CD4-positive, alpha-beta T cell treated with Interleukin-21 for 1 hour (primary cell): ENCODE measurements at regions not wholly inside any gene's neighbourhood (a gene's known extent, or its start where the extent isn't known, plus 50 kb on each side); places are given as distances from the start of the nearest gene placed in this dataset.
"Not testable (repeated sequence)": the region's sequence is repeated elsewhere in the genome, so short reads cannot be mapped to it uniquely, and the experiment has no call there.

Source experiments
- DNase-seq: peaks from one replicate; pipeline ENCODE4 v3.0.0-alpha.2; 2020

DNA sequence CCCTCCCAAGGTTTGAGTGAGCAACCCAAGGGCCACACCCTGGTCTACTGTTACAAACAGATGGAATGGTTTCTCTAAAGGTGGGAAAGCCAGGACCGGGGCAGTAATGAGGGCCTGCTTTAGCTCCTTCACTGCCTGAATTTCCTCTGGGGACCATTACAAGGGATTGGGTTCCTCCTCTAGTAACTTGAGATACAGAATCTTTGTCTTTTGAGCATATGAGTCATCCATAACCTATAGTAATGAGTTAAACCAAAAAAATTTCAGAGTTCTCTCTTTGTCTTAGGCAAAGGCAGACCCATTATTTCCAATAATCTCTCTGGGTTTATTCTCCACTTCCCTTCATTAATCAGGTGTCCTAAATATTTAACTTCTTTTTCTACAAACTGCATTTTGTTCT lies 618.8 kb downstream of the HINT1 start:
- DNase-seq = no peak

DNA sequence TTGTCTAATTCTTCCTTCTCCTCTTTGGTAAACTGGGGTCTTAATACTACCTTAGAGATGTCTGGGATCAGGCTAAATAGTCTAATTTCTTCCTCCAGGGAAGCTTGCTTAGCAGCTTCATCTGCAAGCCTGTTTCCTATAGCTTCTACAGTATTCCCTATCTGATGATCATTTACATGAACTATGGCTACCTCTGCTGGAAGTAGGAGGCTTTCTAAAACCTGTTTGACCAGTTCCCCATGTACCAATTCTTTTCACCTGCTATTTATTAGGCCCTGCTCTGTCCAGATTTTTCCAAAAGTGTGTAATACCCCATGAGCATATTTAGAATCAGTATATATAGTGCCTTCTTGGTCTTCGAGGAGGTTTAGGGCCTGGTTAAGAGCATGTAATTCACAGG lies 619.8 kb downstream of the HINT1 start:
- DNase-seq = no peak

DNA sequence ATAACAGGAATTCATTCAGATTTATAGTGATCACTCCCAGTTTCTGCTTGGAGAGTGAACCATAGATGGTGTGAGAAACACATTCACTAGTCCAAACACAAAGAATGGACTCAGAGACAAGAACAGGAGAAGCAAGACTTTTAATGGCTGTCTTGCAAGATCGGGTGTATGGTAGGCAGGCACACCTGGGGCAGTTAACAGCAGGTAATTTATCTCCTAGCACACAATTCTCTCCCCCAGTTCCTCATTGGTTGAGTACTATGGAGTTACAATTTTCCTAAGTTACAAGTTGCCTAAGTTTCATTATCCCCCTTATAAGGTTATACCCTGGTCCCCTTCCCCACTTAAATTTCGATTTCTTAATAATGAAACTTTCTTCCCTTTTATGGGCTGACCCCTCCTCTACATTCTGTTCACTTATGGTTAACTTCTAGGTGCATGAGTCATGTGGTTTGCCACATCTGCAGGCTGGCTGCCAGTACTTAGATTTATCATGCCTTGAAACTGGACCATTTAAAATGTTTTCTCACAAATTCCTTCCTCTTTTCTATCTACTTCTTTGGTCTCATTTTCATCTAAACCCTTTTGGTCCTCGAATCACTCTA lies 623.3 kb downstream of the HINT1 start:
- DNase-seq = no peak

DNA sequence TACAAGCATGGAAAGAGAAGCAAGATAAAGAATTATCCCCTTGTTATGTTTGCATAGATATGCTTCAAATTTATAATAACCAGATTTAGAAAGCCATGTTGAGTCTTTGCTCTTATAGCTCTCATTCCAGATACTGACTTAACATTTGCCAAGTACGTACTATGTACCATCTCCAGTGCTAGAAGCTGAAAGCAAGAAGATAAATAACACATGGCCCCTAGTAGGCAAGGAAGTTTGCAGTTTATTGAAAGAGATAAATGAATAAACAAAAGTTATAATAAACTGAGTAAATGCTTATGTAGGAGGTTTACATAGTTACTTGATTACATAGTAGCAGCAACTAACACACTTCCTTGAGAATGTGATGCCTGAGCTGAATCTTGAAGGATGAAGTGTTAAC lies 628.4 kb downstream of the HINT1 start:
- DNase-seq = no peak

DNA sequence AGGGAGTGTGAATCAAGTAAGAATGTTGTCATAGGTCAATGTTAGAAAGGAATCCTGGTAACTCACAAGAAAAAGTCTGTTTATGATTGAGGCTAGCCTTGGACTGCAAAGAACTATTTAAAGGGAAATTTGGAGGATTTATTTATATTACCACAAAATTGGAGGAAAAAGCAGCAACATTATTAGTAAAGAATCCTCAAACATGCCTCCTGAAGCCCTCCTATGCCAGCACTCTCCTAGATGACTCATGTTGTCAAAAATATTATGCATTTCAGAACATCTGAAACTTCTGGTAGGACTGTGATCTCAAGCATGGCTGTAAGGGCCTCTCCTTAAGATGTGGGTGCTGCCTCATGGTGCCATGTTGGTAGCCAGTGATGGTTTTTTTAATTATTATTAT lies 628.5 kb downstream of the CHSY3 start:
- no peak for DNase-seq

DNA sequence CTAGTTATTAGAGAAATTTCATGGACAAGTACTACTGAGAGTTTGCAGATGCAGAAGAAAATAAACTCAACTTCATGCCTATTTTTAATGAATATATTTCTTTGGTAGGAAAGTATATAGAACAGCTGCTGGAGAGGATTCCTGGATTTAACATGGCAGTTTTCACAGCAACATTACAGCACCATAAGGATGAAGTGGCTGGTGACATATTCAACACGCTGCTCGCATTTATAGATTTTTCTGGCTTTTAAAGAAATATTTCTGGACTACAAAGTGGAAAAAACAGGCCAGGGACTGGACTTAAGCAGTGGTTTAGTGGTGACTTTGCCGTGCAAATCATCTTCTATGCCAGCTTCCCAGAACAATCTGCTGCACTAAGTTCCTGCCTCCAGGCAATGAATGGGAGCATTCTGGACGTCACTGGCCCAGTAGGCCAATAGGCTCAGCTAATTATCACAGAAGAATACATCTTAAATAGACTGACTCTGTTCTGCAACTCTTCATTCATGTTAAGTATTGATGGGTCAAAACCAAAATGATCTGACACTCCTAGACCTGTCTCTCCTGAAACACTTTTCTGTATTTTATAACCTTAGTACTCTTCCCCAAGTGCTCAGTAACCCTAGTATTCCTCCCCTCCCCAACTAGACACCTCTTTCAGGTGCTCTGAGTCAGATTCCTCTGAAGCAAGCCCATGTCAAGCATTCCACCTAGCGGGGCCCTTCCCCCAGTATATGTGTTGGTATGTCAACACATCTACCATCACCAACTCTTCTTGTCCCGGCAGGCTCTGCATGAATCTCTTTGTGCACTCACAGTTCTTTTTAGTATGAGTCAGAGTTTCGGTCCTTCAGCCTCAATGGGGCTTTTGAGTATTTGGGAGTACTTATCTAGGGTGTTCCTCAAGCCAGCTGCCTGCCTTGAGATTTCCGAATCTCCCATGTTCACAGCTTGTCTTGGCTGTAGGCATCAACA lies 625.5 kb downstream of the CHSY3 start:
- no peak for DNase-seq

DNA sequence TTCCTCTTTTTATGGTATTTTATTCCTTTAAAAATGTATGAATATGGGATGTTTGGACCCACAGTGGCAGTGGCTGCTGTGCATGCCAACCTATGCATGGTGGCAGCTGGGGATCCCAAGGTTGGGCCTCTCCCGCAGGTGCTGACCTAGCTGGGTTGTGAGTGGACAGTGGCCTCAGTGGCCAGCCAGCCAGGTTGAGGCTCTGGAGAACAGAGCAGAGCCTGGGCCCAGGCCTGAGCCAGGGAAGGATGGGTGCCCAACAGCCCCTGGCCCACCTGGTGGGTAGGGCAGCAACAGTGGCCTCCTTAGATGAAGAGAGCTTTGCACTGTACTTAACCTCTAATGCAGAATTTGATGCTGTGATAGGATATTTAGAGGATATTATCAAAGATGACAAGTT lies 624.8 kb downstream of the CHSY3 start:
- no peak for DNase-seq

DNA sequence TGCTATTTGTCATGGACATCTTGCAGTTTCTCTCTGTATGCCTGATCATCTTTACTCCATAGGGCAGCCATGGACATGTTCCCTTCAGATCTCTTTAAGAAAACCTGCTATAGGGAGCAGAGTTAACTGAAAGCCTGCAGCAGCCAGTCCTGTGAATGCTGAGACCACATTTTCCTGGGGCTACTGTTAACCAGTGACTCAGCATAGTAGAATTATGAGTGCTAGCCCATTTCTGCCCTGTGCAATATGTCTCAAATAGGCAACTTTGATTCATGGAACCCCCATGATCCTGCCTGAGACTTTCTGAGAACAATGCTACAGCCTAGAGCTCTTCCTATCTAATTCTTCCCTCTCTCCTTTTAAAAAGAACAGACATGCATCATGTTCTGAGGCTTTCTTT lies 624.2 kb downstream of the CHSY3 start:
- DNase-seq = no peak

DNA sequence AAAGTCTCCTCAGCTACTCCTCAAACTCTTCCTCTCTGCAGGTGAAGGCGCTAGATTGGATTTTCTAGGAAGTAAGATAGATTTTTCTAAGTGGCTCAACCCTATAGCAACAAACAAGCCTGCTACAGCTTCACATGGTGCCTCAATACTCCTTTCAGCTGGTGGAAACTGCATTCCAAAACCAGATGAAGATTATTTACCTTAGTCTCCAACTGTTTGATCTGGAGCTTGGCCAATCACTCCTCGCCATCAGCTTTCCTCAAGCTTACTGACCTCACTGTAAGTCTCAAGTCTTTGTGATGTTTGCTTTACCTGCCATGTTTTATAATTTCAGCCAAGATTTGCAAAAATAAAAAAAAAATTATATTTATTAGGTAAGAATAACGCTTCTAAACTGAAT lies 622.4 kb downstream of the CHSY3 start:
- no peak for DNase-seq

DNA sequence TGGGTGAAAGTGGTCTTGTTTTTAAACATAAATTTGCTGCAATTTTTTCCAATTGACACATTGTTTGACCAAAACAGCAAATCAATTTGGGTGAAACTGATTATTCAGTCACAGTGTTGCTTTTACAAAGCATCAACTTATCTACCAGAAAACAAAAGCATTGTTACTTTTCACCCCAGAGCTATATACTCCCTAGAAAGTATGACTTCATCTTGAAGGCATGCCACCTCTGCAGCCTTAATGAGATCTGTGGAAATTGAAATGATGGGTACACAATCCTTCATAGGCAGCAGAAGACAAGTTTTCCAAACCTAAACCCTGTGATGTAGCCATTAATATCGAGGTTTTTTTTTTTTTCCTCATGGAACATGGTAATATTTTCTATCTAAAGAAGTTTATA lies 615.9 kb downstream of the CHSY3 start:
- DNase-seq = no peak

DNA sequence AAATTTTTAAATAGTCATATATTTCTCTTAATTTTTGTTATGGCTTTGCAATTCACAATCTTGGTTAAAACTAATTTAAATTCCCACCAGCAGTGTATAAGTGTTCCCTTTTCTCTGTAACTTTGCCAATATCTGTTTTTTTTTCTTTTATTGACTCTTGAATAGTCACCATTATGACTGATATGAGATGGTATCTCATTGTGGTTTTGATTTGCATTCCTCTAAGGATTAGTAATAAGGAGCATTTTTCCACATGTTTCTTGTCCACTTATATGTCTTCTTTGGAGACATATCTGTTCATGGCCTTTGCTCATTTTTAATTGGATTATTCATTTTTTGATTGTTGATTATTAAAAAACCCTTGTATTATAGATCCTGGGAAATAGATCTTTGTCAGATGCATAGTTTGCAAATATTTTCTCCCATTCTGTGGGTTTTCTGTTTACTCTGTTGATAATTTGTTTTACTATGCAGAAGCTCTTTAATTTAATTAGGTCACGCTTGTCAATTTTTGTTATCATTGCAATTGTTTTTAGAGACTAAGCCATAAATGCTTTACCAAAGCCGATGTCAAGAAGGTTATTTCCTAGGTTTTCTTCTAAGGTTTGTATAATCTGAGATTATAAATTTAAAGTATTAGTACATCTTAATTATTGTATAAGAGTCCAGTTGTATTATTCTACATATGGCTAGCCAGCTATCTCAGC lies 610.9 kb downstream of the CHSY3 start:
- no peak for DNase-seq

DNA sequence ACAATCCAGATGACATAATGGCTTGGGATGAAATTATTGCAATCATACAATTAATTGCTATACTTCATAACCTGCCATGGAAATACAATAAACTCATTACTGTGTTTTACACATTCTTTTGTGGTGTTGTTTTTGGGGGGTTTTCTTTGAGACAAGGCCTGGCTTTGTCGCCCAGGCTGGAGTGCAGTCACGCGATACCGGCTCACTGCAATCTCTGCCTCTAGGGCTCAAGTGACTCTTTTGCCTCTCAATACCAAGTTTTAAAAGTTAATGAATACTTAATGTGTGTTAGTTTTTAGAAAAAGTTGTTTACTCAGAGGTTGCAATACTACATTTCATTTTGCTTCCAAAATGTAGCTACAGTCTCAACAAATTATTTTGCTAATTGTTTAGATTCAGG lies 598.4 kb downstream of the CHSY3 start:
- no peak for DNase-seq

DNA sequence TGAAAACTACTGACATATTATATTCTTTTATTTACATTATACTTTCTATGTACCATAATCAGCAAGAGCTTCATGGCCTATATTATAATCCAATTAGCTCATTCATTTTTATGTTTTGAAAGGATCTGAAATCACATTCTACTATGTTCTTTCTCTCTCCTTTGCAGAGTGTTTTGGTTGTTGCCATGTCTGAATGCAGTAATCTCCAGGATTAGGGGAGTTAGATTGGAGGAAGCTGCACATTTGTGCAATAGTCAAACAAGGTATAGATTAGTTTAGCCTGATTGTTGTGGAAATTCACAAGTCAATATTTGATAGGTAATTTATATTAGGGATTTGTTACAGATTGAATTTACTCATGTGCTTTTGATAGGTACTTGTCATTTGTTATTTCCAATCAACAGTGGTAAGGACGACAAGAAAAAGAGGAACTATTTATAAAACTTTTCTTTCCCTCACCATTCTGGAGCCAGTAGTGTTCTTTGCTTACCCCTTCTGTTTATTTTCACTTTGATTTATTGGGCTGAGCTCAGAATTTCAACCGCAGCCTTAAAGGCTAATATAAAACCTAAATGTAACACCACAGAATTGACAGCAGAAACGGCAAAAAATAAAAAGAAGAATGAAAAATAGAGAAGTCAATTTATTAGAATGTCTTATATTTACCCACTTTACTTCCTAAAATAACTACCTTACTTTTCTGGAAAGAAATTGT lies 597.0 kb downstream of the CHSY3 start:
- DNase-seq = no peak

DNA sequence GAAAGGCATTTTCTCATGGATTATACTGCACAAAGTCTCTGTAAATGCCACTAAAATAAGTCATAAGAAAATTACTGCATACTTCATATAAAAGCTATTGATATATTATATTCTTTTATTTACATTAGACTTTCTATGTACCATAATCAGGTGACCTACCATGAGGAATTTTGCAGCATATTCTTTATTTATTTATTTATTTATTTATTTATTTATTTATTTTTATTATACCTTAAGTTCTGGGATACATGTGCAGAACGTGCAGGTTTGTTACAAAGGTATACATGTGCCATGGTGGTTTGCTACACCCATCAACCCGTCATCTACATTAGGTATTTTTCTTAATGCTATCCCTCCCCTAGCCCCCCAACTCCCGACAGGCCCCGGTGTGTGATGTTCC lies 596.2 kb downstream of the CHSY3 start:
- not testable (repeated sequence) for DNase-seq

DNA sequence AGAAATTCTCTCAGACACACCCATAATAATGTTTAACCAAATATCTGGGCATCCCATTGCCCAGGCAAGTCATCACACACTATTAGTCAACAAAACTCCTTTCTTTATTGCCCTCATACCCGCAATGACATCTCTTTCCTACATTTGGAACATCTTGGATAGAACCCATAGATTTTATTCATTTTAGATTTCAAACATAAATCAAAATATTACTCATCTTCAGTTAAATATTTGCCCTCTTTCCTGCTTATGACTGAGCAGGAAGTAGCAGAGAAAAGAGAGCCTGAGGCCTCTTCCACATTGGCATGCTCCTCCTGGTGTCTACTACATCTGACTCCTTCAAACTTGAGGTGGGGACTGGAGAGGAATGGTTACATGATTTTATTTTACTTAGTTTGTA lies 592.0 kb downstream of the CHSY3 start:
- no peak for DNase-seq

DNA sequence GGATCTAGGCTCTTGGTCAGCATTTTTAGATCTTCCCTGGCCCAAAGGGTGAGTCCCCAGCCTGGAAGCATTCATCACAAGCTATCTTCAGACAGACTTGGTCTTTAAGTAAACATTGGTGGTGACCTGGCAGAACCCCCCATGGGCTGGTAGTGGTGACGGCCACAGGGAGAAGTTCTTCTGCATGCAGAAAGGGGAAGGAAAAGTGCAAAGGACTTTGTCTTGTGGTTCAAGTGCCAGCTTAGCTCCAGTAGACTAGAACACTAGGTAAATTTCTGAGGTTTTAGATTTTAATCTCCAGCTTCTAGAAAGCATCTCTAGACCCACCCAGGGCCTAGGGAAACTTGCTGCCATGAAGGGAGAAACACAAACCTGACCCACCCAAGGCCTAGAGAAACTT lies 584.0 kb downstream of the CHSY3 start:
- DNase-seq = no peak

DNA sequence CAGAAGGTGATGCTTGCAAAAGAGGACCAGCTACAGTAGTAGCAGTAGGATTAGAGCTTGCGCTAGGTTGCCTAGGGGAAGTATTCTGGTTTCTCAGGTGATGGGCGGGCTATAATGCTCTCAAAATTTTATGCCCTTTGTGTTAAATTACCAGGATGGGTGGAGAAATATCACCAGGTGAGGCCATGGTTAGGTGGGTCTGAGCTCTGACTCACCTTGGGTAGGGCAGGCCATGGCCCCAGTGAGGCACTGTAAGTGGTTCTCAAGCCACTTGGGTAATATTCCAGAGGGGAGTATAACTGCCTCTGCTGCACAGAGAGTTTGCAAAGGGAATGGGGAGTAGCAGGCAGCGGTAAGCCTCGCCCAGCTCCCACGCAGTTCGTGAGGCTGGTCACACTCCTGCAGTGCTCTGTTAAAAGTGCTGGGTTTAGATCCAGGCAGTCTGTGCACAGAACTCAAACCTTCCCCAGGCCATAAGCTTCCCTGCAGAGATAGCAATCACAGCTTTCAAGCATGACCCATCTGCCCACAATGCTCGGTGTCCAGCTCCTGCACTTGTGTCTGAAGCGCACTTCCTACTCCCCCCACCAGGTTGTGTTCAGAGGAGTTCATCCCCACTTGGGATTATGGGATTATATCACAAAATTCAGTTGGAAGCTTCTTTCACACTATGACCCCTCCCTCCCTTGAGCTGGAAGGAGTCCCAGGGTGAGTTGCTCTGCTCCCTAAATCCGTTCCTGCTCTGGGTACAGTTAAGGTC lies 575.0 kb downstream of the CHSY3 start:
- DNase-seq = no peak

DNA sequence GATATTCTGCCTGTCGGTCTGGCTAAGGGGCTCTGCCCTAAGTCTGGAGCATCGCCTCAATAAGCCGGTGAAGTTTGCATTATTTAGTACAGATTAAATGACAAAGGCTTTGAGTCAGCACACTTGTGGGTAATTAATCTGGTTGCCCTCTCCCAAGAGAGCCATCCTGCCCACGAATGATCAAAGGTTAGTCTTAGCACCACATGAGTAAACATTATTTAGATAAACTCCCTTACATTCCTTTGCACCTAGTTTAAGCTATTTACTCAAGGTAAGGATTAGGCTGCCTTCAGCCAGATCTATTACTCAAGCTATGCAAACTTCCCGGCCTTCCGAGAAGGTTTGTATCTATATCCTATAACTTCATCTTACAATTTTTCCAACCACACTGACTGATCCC lies 572.1 kb downstream of the CHSY3 start:
- no peak for DNase-seq

DNA sequence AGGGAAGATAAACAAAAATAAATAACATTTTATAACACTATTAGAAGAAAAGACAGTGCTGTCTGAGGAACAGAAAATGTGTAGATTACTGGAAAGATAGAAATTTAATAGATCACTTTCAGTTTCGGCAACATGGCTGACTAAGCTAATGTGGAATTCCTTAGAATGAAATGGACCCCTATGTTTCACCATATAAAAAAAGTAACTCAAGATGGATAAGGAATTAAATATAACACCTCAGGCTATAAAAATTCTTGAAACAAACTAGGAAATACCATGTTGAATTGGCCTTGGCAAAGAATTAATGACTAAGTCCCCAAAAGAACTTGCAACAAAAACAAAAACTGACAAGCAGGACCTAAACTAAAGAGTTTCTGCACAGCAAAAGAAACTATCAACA lies 558.3 kb downstream of the CHSY3 start:
- no peak for DNase-seq

DNA sequence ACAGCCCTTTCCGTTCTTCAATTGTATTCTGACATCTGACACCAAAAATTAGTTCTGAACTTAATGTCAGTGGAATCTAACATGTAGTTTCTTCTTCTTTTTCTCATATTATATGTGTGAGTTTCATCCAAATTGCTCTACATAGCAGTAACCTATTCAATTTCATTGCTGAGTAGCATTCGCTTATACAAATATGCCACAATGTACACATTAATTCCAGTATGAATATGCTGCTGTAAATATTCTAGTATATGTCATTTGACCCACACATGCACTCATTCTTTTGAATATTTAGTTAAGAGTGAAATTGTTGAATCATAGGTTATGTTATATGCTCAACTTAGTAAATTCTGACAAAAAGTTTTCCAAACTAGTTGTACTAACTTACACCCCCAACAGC lies 550.9 kb downstream of the CHSY3 start:
- no peak for DNase-seq

DNA sequence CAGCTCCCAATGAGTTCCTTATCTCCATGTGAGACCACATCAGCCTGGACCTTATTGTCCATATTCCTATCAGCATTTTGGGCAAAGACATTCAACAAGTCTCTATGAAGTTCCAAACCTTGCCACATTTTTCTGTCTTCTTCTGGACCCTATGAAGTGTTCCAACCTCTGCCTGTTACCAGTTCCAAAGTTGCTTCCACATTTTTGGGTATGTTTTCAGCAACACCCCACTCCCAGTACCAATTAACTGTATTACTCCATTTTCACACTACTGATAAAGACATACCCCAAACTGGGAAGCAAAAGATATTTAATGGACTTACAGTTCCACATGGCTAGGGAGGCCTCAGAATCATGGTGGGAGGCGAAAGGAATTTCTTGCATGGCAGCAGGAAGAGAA lies 548.5 kb downstream of the CHSY3 start:
- no peak for DNase-seq

DNA sequence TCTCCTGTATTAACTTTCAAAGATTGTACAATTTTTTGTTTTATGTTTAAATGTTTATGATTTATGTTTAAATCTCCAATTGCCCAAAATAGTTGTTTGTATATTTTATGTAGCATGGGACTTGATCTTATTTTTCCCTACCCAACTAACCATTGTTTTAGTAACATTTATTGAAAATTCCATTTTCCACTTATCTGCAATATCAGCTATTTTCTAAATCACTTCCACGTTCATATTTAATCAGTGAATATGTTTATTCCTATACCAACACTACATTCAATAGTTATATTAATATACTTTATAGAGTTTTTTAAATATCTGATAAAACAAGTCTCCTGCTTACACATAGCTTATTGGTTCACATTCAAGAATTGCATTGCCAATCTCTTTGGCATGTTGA lies 532.2 kb downstream of the CHSY3 start:
- DNase-seq = no peak
